Mesothelial cell of epicardium (in vitro differentiated cells): ENCODE measurements at regions not wholly inside any gene's neighbourhood (a gene's known extent, or its start where the extent isn't known, plus 50 kb on each side); places are given as distances from the start of the nearest gene placed in this dataset.
"Not testable (repeated sequence)": the region's sequence is repeated elsewhere in the genome, so short reads cannot be mapped to it uniquely, and the experiment has no call there.

Source experiments
- DNase-seq, 2 experiments: peaks; one replicate each; pipeline ENCODE4 v3.0.0; 2021; ENCODE audit warnings: low spot score in 2 of 2; ENCODE audit not compliant: unreplicated experiment in 2 of 2
- H3K27ac Mint-ChIP-seq: 2 replicates; pipeline ENCODE4 v1.8.0; 2021; ENCODE audit warnings: mixed read lengths
- H3K27me3 Mint-ChIP-seq: 2 replicates; pipeline ENCODE4 v1.8.0; 2021; ENCODE audit warnings: low read depth, mixed read lengths
- H3K36me3 Mint-ChIP-seq: 2 replicates; pipeline ENCODE4 v1.8.0; 2021; ENCODE audit warnings: mixed read lengths
- H3K4me1 Mint-ChIP-seq: 2 replicates; pipeline ENCODE4 v1.8.0; 2021; ENCODE audit warnings: mixed read lengths
- H3K4me3 Mint-ChIP-seq: 2 replicates; pipeline ENCODE4 v1.8.0; 2021; ENCODE audit warnings: mild to moderate bottlenecking, moderate library complexity, mixed read lengths
- H3K9me3 Mint-ChIP-seq: 2 replicates; pipeline ENCODE4 v1.8.0; 2021; ENCODE audit warnings: mixed read lengths
- TF ChIP-seq, protein P1 (sequence below): fragments of 200-600 bp; sonication (generic); IDR thresholded peaks from one replicate; pipeline ENCODE4 v1.5.0; 2021; ENCODE audit warnings: antibody characterized with exemption; ENCODE audit not compliant: unreplicated experiment

- no peak for DNase-seq
- TF ChIP-seq, protein P1, sequence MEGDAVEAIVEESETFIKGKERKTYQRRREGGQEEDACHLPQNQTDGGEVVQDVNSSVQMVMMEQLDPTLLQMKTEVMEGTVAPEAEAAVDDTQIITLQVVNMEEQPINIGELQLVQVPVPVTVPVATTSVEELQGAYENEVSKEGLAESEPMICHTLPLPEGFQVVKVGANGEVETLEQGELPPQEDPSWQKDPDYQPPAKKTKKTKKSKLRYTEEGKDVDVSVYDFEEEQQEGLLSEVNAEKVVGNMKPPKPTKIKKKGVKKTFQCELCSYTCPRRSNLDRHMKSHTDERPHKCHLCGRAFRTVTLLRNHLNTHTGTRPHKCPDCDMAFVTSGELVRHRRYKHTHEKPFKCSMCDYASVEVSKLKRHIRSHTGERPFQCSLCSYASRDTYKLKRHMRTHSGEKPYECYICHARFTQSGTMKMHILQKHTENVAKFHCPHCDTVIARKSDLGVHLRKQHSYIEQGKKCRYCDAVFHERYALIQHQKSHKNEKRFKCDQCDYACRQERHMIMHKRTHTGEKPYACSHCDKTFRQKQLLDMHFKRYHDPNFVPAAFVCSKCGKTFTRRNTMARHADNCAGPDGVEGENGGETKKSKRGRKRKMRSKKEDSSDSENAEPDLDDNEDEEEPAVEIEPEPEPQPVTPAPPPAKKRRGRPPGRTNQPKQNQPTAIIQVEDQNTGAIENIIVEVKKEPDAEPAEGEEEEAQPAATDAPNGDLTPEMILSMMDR: no peak
- Mint-ChIP-seq H3K27ac (no peak overlapping the region), H3K4me1 (peaks cover 20% of the 10 kb centered on the region), H3K4me3 (no peak overlapping the region), H3K9me3 (no peaks in the 10 kb centered on the region), H3K27me3 (no peaks in the 10 kb centered on the region), H3K36me3 (no peaks in the 10 kb centered on the region)
Observed at GRCh38 chr2:150327564-150328489, 159.6 kb downstream of the RND3 start.

DNA sequence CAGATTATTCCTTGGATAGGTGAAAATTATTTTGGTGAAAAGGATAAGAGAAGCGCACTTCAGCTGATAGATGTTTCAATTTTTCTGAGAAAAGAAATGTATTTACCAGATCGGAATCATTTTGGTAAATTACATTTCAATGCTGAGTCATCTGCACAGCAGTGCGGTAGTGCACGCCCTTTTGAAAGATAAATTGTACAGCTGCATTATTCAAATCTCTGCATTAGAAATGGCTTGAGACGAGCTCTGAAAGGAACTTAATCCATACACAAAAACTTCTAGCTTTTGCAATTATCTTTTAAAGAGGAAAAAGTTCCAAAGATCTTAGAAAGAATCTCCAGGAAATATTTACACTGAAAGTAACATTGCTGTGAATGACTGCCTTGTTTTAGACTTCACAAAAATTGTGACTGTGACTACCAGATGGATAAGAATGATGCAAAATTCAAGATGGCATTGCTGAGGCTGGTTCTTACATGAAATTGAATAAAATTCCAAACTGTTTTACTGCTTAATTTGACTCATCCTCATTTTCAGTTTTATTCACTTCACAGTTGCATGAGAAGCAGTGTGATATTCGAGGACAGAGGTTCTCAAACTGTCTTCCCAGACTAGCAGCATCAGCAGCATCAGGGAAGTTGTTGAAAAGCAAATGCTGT, 161.7 kb downstream of the RND3 start:
- Mint-ChIP-seq H3K27ac (no peak overlapping the region), H3K4me1 (peaks cover 20% of the 10 kb centered on the region), H3K9me3 (no peaks in the 10 kb centered on the region), H3K4me3 (no peak overlapping the region), H3K36me3 (no peaks in the 10 kb centered on the region), H3K27me3 (no peaks in the 10 kb centered on the region)
- TF ChIP-seq, protein P1: no peak
- DNase-seq: no peak

GRCh38 chr2:150323071-150323470, 164.4 kb downstream of the RND3 start:
- DNase-seq, H3K27ac Mint-ChIP-seq, H3K4me3 Mint-ChIP-seq, H3K9me3 Mint-ChIP-seq, H3K27me3 Mint-ChIP-seq, H3K36me3 Mint-ChIP-seq: not testable (repeated sequence)
- H3K4me1 Mint-ChIP-seq: peaks cover 19% of the 10 kb centered on the region

- H3K4me1 Mint-ChIP-seq: peaks cover 9% of the 10 kb centered on the region
Observed at GRCh38 chr2:150320608-150321007, 166.9 kb downstream of the RND3 start.

GRCh38 chr2:150319658-150320555, 167.6 kb downstream of the RND3 start:
- H3K4me3 Mint-ChIP-seq: no peak overlapping the region
- H3K4me1 Mint-ChIP-seq: peaks cover 2% of the 10 kb centered on the region
- no peak overlapping the region for H3K27ac Mint-ChIP-seq
- peaks cover 11% of the 10 kb centered on the region for H3K36me3 Mint-ChIP-seq
- TF ChIP-seq, protein P1: no peak
- no peaks in the 10 kb centered on the region for H3K27me3 Mint-ChIP-seq
- H3K9me3 Mint-ChIP-seq: peaks cover 14% of the 10 kb centered on the region
- no peak for DNase-seq

More at GRCh38 chr2:150320608-150321007, 166.9 kb downstream of the RND3 start:
- H3K9me3 Mint-ChIP-seq: peaks cover 9% of the 10 kb centered on the region
- H3K36me3 Mint-ChIP-seq: peaks cover 7% of the 10 kb centered on the region
- H3K27me3 Mint-ChIP-seq: no peaks in the 10 kb centered on the region
- no peak overlapping the region for H3K27ac Mint-ChIP-seq
- DNase-seq: no peak
- TF ChIP-seq, protein P1: no peak
- no peak overlapping the region for H3K4me3 Mint-ChIP-seq
